K562 (cell line): ENCODE measurements at regions not wholly inside any gene's neighbourhood (a gene's known extent, or its start where the extent isn't known, plus 50 kb on each side); places are given as distances from the start of the nearest gene placed in this dataset.

Experiments used
- ATAC-seq: fragments of 200-7000 bp; cut with Tn5 transposase; 3 replicates; pipeline ENCODE4 v1.9.1; 2020; ENCODE audit warnings: moderate library complexity
- BruUV-seq: library from RNA; stranded (reverse); fragments of 400-500 nt; replicated peaks from 2 replicates; lab custom pipeline; 2021; lab: Mats Ljungman, UMichigan
- CTCF ChIA-PET: fragments of 300-600 bp; formaldehyde crosslinking; extraction: SDS; loops from one replicate; lab custom pipeline; 2021; ENCODE audit warnings: low intra/inter-chr PET ratio; lab: Yijun Ruan, JAX
- POLR2A ChIA-PET: fragments of 300-600, 350-650 bp; sonication (Branson Sonifier 250); formaldehyde crosslinking; extraction: SDS; loops from one replicate; lab custom pipeline; 2021; ENCODE audit warnings: antibody characterized with exemption, inconsistent platforms; lab: Yijun Ruan, JAX
- DNase-seq, 4 experiments: peaks; one replicate each; pipeline versions ENCODE4 v3.0.0 to v3.0.0-alpha.2; 2011 to 2018; ENCODE audit warnings: low spot score in 3 of 4, mixed read lengths in 3 of 4; ENCODE audit errors: extremely low read depth in 1 of 4
- FAIRE-seq: peaks from 2 replicates; lab custom pipeline; 2011; peaks lifted over from hg19 to GRCh38; lab: Jason Lieb, UNC
- H2AFZ ChIP-seq: 2 replicates; pipeline ENCODE4 v1.6.0; 2011; ENCODE audit warnings: low read depth, low read length, control low read depth, inconsistent platforms
- H3K27ac ChIP-seq: fragments of 200-600 bp; 3 replicates; pipeline ENCODE4 v1.8.0; 2011; ENCODE audit warnings: low read depth, mild to moderate bottlenecking, control low read depth, inconsistent platforms, low read length, moderate library complexity, mixed read lengths; ENCODE audit errors: extremely low read depth
- H3K27me3 ChIP-seq, 2 experiments: fragments of 300-600 bp in 1 of 2; 2 replicates in 1 of 2; 3 replicates in 1 of 2; pipeline versions ENCODE4 v1.6.0 to v1.8.0; 2011; ENCODE audit warnings: inconsistent platforms in 2 of 2, low read length in 2 of 2, mild to moderate bottlenecking in 1 of 2, mixed read lengths in 1 of 2, moderate library complexity in 1 of 2; ENCODE audit not compliant: control insufficient read depth in 2 of 2, insufficient read depth in 2 of 2
- H3K36me3 ChIP-seq: fragments of 300-600 bp; 3 replicates; pipeline ENCODE4 v1.8.0; 2011; ENCODE audit warnings: mild to moderate bottlenecking, low read length, inconsistent platforms; ENCODE audit not compliant: control insufficient read depth, insufficient read depth
- H3K4me1 ChIP-seq, 2 experiments: fragments of 200-600 bp in 1 of 2; replicated peaks in 1 of 2; 2 replicates in 1 of 2; 3 replicates in 1 of 2; pipeline versions ENCODE4 v1.5.1 to v1.8.0; 2011; ENCODE audit warnings: inconsistent platforms in 2 of 2, low read length in 2 of 2, mild to moderate bottlenecking in 1 of 2, mixed read lengths in 1 of 2, moderate library complexity in 1 of 2; ENCODE audit not compliant: control insufficient read depth in 2 of 2, insufficient read depth in 2 of 2
- H3K4me2 ChIP-seq: 2 replicates; pipeline ENCODE4 v1.6.1; 2011; ENCODE audit warnings: low read length, control low read depth, inconsistent platforms, mixed read lengths; ENCODE audit not compliant: insufficient read depth
- H3K4me3 ChIP-seq: fragments of 200-600 bp; sonication (generic), shearing (Covaris generic); 2 replicates; pipeline ENCODE4 v1.5.1; 2016; ENCODE audit warnings: control low read depth, inconsistent platforms
- H3K79me2 ChIP-seq: fragments of 200-600 bp; 3 replicates; pipeline ENCODE4 v1.8.0; 2011; ENCODE audit warnings: low read length, inconsistent platforms; ENCODE audit not compliant: control insufficient read depth, insufficient read depth
- H3K9ac ChIP-seq, 2 experiments: 2 replicates each; pipeline versions ENCODE4 v1.6.0 to v1.6.1; 2011; ENCODE audit warnings: low read depth in 2 of 2, low read length in 2 of 2, control low read depth in 1 of 2, inconsistent platforms in 1 of 2, mild to moderate bottlenecking in 1 of 2, mixed read lengths in 1 of 2; ENCODE audit not compliant: insufficient read depth in 1 of 2
- H3K9me1 ChIP-seq: one replicate; pipeline ENCODE4 v1.6.0; 2011; ENCODE audit warnings: inconsistent platforms, mild to moderate bottlenecking, low read length, moderate library complexity; ENCODE audit not compliant: control insufficient read depth, insufficient read depth
- H3K9me3 ChIP-seq: replicated peaks from 2 replicates; pipeline ENCODE4 v1.5.1; 2011; ENCODE audit warnings: low read depth, low read length, inconsistent platforms; ENCODE audit not compliant: control insufficient read depth, insufficient read depth
- H4K20me1 ChIP-seq: replicated peaks from 2 replicates; pipeline ENCODE4 v1.6.1; 2011; ENCODE audit warnings: low read length, inconsistent platforms, mixed read lengths; ENCODE audit not compliant: control insufficient read depth, insufficient read depth
- BHLHE40 ChIP-seq: IDR thresholded peaks from 2 replicates; pipeline ENCODE4 v1.6.1; 2011; ENCODE audit warnings: low read length, improper control_type of control experiment
- COPS2 ChIP-seq: fragments of 450-650 bp; conservative IDR thresholded peaks from 2 replicates; pipeline ENCODE4 v1.6.1; 2016; ENCODE audit warnings: mild to moderate bottlenecking, moderate library complexity
- HCFC1 ChIP-seq: IDR thresholded peaks from 2 replicates; pipeline ENCODE4 v1.6.1; 2012; ENCODE audit warnings: low read depth, low read length, improper control_type of control experiment
- NFE2L1 ChIP-seq: fragments of 450-650 bp; IDR thresholded peaks from 2 replicates; pipeline ENCODE4 v1.6.1; 2016; ENCODE audit warnings: missing genetic modification characterization, low read depth, mild to moderate bottlenecking, missing compliant biosample characterization, moderate library complexity, borderline replicate concordance
- NR2C2 ChIP-seq, 2 experiments: fragments of 200-800 bp in 1 of 2; sonication (Bioruptor generic) in 1 of 2; sonication (generic) in 1 of 2; formaldehyde crosslinking in 1 of 2; IDR thresholded peaks; 2 replicates each; pipeline versions ENCODE4 v1.6.1 to v1.8.0; 2016 to 2022; ENCODE audit warnings: mild to moderate bottlenecking in 1 of 2, missing compliant biosample characterization in 1 of 2, missing genetic modification characterization in 1 of 2, missing genetic modification reagents in 1 of 2
- RBM25 ChIP-seq: fragments of 200-400 bp; formaldehyde crosslinking; IDR thresholded peaks from 2 replicates; pipeline ENCODE4 v1.6.1; 2018; ENCODE audit warnings: low read length, low read depth, moderate library complexity; ENCODE audit not compliant: severe bottlenecking
- TBL1XR1 ChIP-seq, 2 experiments: IDR thresholded peaks; 2 replicates each; pipeline ENCODE4 v1.6.1; 2012; ENCODE audit warnings: improper control_type of control experiment in 2 of 2, low read length in 2 of 2, mild to moderate bottlenecking in 1 of 2
- XRCC5 ChIP-seq: fragments of 200-400 bp; formaldehyde crosslinking; IDR thresholded peaks from 2 replicates; pipeline ENCODE4 v1.6.1; 2017; ENCODE audit warnings: low read depth, mild to moderate bottlenecking, low read length
- WGBS: fragments of 100-300 bp; shearing (Covaris generic); methylation state at CpG from one replicate; pipeline ENCODE4 v1.1.6; 2016; ENCODE audit warnings: low coverage, mixed read lengths; ENCODE audit not compliant: insufficient coverage; ENCODE audit errors: missing lambda C conversion rate; 5-methylcytosine and 5-hydroxymethylcytosine counted together
- in situ Hi-C: fragments of 300-500 bp; cut with MboI; formaldehyde crosslinking; loops from 4 replicates; pipeline ENCODE4 v1.15.0; 2018; ENCODE audit warnings: inconsistent platforms, mixed read lengths
- intact Hi-C: fragments of 100-400 bp; cut with micrococcal nuclease; formaldehyde crosslinking; loops from 2 replicates; pipeline ENCODE4 v1.14.2; 2022

- BruUV-seq: no TSS peak
- WGBS: 45% methylated on average over 7 of the region's 8 CpGs
- Histone ChIP-seq H3K9me1 (no peaks in the 10 kb centered on the region), H3K9me3 (no peaks in the 10 kb centered on the region), H3K4me2 (no peak overlapping the region), H2AFZ (no peak overlapping the region), H4K20me1 (peaks cover 26% of the 10 kb centered on the region), H3K27ac (no peak overlapping the region), H3K27me3 (no peaks in the 10 kb centered on the region), H3K4me1 (peaks cover 25 to 31% of the 10 kb centered on the region in 2 experiments), H3K79me2 (no peaks in the 10 kb centered on the region), H3K9ac (no peak overlapping the region; a peak in 1 of 4 replicates), H3K4me3 (no peak overlapping the region), H3K36me3 (no peaks in the 10 kb centered on the region)
- ChIA-PET CTCF (no interaction called here), POLR2A (interaction anchor here (0.6 to 1.6 kb wide), 3 partner anchors 13 to 139 kb away, joined by 3 to 5 read pairs (median 3); no protein-coding TSS in a partner anchor)
- in situ Hi-C loops (no loop called here), intact Hi-C loops (no loop called here)
- ATAC-seq (no peak), FAIRE-seq (no peak), DNase-seq (no peak)
- TF ChIP-seq NFE2L1 (tag) (no peak), TBL1XR1 (IDR thresholded peaks at IDR 0.05; ENCODE audit: low read length in 2 of 2) (no peak), NR2C2 (CRISPR knock-in tag; IDR thresholded peaks at IDR 0.05) (no peak), NR2C2 (tag; IDR thresholded peaks at IDR 0.05) (no peak), XRCC5 (no peak), COPS2 (no peak), RBM25 (peak; percentile 18), BHLHE40 (no peak), HCFC1 (no peak)
These were observed 156.0 kb downstream of the MACROH2A1 start for GRCh38 chr5:135242866-135243555.
